Rectal smooth muscle tissue (tissue), 1 donor: ENCODE measurements at regions not wholly inside any gene's neighbourhood (a gene's known extent, or its start where the extent isn't known, plus 50 kb on each side); places are given as distances from the start of the nearest gene placed in this dataset.

Source experiments
- H3K27ac ChIP-seq: one replicate; pipeline ENCODE4 v1.7.0; 2013; ENCODE audit warnings: low read depth, low read length, inconsistent platforms
- H3K27me3 ChIP-seq: one replicate; pipeline ENCODE4 v1.7.0; 2013; ENCODE audit warnings: low read length; ENCODE audit not compliant: control insufficient read depth, insufficient read depth
- H3K36me3 ChIP-seq: one replicate; pipeline ENCODE4 v1.7.0; 2013; ENCODE audit warnings: low read length; ENCODE audit not compliant: control insufficient read depth, insufficient read depth
- H3K4me1 ChIP-seq: one replicate; pipeline ENCODE4 v1.7.0; 2013; ENCODE audit warnings: low read length; ENCODE audit not compliant: control insufficient read depth, insufficient read depth
- H3K4me3 ChIP-seq: one replicate; pipeline ENCODE4 v1.7.0; 2013; ENCODE audit warnings: low read length
- H3K9ac ChIP-seq: one replicate; pipeline ENCODE4 v1.7.0; 2013; ENCODE audit warnings: low read length

DNA sequence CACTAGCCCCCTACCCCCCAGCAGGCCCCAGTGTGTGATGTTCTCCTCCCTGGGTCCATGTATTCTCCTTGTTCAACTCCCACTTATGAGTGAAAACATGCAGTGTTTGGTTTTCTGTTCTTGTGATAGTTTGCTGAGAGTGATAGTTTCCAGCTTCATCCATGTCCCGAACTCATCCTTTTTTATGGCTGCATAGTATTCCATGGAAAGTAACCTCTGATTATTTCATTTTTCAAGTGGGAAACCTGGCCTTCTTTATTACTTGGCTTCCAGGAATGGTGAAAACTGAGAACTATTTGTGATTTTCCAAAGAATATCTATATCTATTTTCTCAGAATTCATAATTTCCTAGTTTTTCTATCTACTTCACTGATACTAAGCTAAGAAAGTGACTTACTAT lies 235.0 kb downstream of the MTERF1 start:
- Histone ChIP-seq H3K9ac (no peak overlapping the region), H3K27me3 (no peaks in the 10 kb centered on the region), H3K36me3 (no peaks in the 10 kb centered on the region), H3K4me1 (no peaks in the 10 kb centered on the region), H3K4me3 (no peak overlapping the region), H3K27ac (no peak overlapping the region)

DNA sequence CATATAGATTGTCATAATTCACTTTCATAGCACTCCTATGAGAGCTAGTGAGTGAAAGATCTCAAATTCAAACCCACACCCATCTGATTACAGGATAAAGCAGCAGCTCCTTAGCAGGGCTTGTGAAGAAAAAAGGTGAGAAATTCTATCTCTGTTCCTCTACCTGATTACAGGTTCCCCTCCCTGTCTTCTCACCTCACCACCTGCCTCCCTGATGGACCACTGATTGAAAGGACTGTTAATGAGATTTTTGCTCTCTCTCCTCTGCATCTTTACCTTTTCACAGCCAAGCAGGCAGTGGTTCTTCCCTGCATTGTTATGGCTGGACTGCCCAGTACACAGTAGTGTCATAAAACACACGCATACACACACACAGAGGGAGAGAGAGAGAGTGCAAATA lies 228.5 kb downstream of the MTERF1 start:
- no peak overlapping the region for H3K27ac ChIP-seq
- no peaks in the 10 kb centered on the region for H3K4me1 ChIP-seq
- no peak overlapping the region for H3K4me3 ChIP-seq
- H3K9ac ChIP-seq = no peak overlapping the region
- no peaks in the 10 kb centered on the region for H3K27me3 ChIP-seq
- no peaks in the 10 kb centered on the region for H3K36me3 ChIP-seq

DNA sequence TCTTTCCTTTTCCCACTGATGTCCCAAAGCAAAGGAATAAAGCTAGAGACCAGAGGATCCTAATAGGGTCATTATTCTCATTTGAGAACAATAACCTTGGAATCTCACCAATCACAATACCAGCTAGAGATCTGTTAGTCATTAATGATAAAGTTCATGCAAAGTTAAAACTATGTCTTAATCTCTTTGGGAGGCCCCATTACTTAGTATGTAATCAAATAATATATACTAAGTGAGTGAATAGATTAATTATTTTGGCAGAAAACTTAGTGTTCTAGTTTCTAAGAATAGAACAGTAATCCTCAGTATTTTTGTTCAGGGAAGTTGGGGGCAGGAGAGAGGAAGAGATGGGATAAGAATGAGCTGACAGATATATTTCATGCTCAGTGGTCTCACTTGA lies 227.2 kb downstream of the MTERF1 start:
- H3K4me1 ChIP-seq = no peaks in the 10 kb centered on the region
- H3K27ac ChIP-seq = no peak overlapping the region
- no peak overlapping the region for H3K9ac ChIP-seq
- H3K27me3 ChIP-seq = no peaks in the 10 kb centered on the region
- H3K36me3 ChIP-seq = no peaks in the 10 kb centered on the region
- H3K4me3 ChIP-seq = no peak overlapping the region

DNA sequence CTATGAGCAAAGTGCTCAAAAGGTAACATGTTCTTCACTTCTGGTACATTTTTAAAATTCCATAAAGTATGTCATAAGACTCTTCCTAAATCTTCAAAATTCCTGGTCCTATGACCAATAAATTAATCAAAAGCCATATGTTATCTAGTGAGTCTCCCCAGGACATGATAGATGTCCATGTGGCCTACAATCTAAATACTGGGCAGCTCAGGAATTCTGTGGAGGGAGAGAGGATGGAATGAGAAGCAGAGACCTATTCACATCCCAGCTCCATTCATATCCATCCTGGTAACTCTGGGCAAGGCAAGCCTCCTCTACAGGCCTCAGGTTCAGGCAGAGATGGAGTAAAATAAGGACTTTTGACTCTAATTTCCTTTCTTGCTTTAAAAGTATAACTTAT lies 224.8 kb downstream of the MTERF1 start:
- no peak overlapping the region for H3K9ac ChIP-seq

DNA sequence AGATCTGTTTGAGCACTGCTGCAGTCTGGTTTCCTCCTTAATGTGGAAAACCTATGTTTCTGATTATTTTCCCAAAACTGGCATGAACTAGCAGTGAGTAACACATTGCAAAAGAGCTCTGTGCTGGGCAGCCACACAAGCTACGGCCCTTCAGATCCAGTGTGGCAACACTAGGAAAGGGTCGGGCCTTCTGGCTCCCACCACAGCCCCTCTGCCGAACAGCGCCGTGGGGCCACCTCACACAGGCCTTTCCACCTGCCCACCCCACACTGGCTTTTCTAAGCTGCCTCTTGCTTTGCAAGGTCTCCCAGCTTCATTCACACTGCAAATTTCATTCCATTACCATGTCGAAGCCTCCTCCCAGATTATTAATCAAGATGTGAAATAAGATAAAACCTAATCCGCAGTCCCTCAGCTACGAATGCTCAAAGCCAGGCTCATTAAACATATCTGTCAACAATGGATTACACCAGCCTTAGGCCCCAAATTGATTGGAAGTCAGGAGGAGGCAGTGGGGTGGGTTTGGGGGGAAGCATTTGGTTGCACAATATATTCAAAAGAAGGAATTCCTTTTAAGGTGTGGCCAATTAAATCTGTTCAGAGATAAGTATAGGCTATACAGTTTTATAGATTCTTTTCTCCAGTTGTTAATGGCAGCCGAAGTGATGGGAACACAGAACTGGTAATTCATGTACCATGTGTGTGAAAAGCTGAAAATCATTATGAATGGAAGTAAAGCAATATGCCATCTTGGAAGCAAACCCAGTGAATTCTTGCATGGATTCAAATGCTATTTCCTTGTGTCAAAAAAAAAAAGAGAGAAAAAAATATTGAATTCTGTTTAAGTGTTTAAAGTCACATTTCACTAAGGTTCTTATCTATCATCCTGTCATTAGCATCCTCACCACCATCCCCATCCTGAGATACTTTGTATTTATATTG lies 223.7 kb downstream of the MTERF1 start:
- Histone ChIP-seq H3K4me3 (no peak overlapping the region), H3K27me3 (no peaks in the 10 kb centered on the region), H3K27ac (no peak overlapping the region), H3K36me3 (no peaks in the 10 kb centered on the region), H3K9ac (no peak overlapping the region), H3K4me1 (no peaks in the 10 kb centered on the region)

More for the DNA sequence above, 224.8 kb downstream of the MTERF1 start:
- no peaks in the 10 kb centered on the region for H3K4me1 ChIP-seq
- H3K4me3 ChIP-seq = no peak overlapping the region
- no peaks in the 10 kb centered on the region for H3K36me3 ChIP-seq
- no peaks in the 10 kb centered on the region for H3K27me3 ChIP-seq
- no peak overlapping the region for H3K27ac ChIP-seq

DNA sequence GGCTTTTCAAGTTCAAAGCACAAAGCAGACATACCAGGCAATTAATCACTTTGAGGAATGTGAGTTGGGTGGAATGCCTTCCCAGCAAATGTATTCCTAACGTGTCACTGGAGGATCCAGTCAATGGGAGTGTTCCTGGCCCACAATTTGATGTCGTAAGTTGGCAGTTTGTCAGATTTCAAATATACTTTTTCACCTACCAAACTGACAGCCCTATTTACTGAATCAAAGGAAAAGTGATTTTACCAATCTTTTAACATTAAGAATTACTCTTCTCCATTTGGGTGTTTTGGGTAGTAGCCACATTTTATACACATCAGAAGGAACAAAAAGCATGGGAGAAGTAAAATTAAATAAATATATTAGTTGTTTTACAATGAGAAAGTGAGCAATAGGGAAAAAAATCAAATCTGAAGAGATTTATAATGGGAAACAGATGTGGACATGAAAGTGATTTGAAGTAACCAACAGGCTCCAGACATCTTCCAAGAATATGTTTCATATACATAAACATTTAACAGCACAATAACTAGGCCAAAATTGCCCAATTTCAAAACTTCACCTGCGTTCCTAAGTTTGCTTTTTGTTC lies 222.9 kb downstream of the MTERF1 start:
- no peaks in the 10 kb centered on the region for H3K27me3 ChIP-seq
- no peak overlapping the region for H3K27ac ChIP-seq
- no peaks in the 10 kb centered on the region for H3K4me1 ChIP-seq

DNA sequence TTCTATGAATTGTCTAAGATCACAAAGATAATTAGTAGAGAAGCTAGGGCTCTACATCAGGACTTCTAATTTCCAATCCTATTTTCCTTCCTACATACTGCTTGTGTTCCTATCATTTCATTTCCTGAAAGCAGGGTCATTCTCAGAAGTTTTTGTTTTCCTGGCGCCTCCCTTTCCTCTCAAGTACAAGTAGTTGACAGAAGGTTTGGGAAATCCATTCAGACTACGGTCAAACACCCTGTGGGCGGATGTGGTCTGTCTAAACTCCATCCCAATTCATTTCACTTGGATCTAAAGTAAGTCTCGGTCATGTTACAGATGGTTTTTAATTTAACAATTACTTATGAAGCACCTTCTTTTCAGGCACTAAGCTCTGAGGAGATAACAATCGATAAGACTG lies 221.4 kb downstream of the MTERF1 start:
- Histone ChIP-seq H3K36me3 (no peaks in the 10 kb centered on the region), H3K4me3 (no peak overlapping the region), H3K27me3 (no peaks in the 10 kb centered on the region), H3K4me1 (no peaks in the 10 kb centered on the region), H3K27ac (no peak overlapping the region), H3K9ac (no peak overlapping the region)

More for the DNA sequence above, 222.9 kb downstream of the MTERF1 start:
- Histone ChIP-seq H3K4me3 (no peak overlapping the region), H3K36me3 (no peaks in the 10 kb centered on the region), H3K9ac (no peak overlapping the region)

DNA sequence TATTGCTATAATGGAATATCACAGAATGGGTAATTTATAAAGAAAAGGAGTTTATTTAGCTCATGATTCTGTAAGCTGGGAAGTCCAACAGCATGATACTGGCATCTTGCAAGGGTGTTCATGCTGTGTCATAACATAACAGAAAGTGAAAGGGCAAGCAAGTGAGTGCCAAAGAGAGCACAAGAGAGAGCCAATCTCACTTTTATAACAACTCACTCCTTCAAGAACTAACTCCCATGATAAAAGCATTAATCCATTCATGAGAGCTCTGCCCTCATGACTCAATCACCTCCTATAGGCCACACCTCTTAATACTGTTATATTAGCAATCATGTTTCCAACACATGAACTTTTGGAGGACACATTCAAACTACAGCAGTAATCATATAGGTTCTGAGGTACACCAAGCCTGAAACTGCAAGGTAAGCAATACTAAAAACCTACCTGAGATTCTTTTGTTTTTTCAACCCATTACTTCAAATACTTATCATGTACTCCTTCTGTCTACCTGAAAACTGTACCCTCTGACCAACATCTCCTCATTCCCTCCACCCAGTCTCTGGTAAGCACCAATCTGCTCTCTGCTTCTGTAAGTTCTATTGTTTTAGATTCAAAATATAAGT lies 219.7 kb downstream of the MTERF1 start:
- H3K27me3 ChIP-seq = no peaks in the 10 kb centered on the region
- H3K36me3 ChIP-seq = no peaks in the 10 kb centered on the region
- H3K9ac ChIP-seq = no peak overlapping the region
- no peaks in the 10 kb centered on the region for H3K4me1 ChIP-seq
- no peak overlapping the region for H3K27ac ChIP-seq
- no peak overlapping the region for H3K4me3 ChIP-seq

DNA sequence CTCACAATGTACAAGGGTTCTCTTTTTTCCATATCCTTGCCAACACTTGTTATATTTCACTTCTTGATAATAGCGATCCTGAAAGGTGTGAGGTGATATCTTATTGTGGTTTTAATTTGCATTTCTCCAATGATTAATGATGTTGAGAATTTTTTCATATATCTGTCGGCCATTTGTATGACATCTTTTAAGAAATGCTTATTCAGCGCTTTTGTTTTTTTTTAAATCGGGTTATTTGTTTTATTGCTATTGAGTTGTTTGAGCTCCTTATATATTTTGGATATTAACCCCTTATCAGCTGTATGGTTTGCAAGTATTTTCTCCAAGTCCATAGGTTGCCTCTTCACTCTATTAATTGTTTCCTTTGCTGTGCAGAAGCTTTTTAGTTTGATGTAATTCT lies 218.8 kb downstream of the MTERF1 start:
- Histone ChIP-seq H3K4me1 (no peaks in the 10 kb centered on the region), H3K27me3 (no peaks in the 10 kb centered on the region), H3K9ac (no peak overlapping the region), H3K4me3 (no peak overlapping the region), H3K36me3 (no peaks in the 10 kb centered on the region), H3K27ac (no peak overlapping the region)

DNA sequence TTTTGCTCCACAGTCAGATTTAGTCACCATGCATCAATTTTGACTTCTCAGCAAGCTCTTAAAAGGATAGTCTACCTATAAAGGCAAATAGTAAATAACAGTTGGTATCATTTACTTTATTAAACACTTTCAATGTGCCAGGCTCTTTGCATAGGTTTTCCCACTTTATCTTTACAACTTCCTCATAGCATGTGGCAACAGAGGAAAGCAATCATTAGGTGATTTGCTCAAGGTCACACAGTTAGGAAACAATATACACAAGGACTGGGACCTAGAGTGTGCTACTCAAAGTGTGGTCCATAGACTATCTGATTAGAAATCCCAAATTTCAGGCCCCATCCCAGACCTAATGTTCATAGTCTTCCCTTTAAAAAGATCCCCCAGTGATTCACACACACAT lies 212.3 kb downstream of the MTERF1 start:
- no peaks in the 10 kb centered on the region for H3K36me3 ChIP-seq
- H3K27ac ChIP-seq = no peak overlapping the region
- H3K27me3 ChIP-seq = no peaks in the 10 kb centered on the region
- no peak overlapping the region for H3K9ac ChIP-seq
- H3K4me1 ChIP-seq = no peaks in the 10 kb centered on the region
- H3K4me3 ChIP-seq = no peak overlapping the region

DNA sequence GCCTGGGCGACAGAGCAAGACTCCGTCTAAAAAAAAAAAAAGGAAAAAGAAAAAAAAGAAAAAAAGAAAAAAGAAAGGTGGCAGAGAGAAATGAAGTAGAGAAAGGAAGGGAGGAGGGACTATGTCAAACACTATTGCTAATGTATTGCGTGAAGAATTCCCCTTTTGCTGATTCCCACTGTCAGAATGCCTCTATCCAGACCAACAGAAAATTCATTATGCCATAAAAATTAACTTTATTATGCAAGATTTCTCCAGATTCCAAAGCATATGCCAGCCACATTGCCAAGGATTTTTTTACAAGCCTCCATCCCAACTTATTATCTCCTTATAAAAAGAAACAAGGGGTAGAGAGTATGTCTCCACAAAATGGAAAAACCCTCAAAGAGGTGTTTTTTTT lies 209.3 kb downstream of the MTERF1 start:
- no peak overlapping the region for H3K9ac ChIP-seq
- H3K4me1 ChIP-seq = no peaks in the 10 kb centered on the region
- H3K27ac ChIP-seq = no peak overlapping the region
- no peak overlapping the region for H3K4me3 ChIP-seq
- no peaks in the 10 kb centered on the region for H3K36me3 ChIP-seq
- no peaks in the 10 kb centered on the region for H3K27me3 ChIP-seq

DNA sequence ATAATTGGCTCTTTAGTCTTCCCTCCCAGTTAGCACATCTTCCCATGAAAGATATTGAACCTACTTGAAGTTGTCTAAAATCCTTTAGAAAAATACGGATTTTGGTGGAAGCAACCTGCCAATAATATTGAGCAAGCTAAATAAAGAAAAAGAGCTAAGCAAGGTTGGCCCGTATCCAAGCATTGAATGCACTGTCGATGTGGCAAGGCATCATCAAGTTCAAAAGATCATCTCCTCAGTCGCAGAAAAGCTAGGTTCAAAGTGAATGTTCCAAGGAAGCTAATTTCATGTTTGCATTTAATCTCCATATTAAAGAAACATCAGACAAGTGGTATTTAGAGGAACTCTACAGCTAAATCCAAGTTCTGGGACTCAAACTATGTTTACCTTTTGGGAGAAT lies 206.0 kb downstream of the MTERF1 start:
- H3K27me3 ChIP-seq = no peaks in the 10 kb centered on the region
- H3K4me1 ChIP-seq = no peaks in the 10 kb centered on the region
- H3K4me3 ChIP-seq = no peak overlapping the region
- H3K36me3 ChIP-seq = no peaks in the 10 kb centered on the region
- no peak overlapping the region for H3K9ac ChIP-seq
- no peak overlapping the region for H3K27ac ChIP-seq
